Activated CD4-positive, alpha-beta memory T cell treated with anti-CD3 and anti-CD28 coated beads, Interleukin-2, amount 10 ng/mL, durations not matched to agents 7 days and 5 days (primary cell): ENCODE measurements at regions not wholly inside any gene's neighbourhood (a gene's known extent, or its start where the extent isn't known, plus 50 kb on each side); places are given as distances from the start of the nearest gene placed in this dataset.

Source experiments
- CTCF ChIA-PET: fragments of 350-600 bp; sonication (Branson Sonifier 250); formaldehyde crosslinking; loops from one replicate; lab custom pipeline; 2021; ENCODE audit warnings: antibody characterized with exemption, inconsistent platforms; lab: Charles Lee
- POLR2A ChIA-PET: fragments of 350-600 bp; sonication (Branson Sonifier 250); formaldehyde crosslinking; loops from one replicate; lab custom pipeline; 2021; ENCODE audit warnings: antibody characterized with exemption; lab: Charles Lee
- DNase-seq: peaks from one replicate; pipeline ENCODE4 v3.0.0-alpha.2; 2020
- H3K27ac Mint-ChIP-seq: one replicate; pipeline ENCODE4 v1.8.0; 2021; ENCODE audit warnings: mild to moderate bottlenecking, mixed read lengths
- H3K27me3 Mint-ChIP-seq: one replicate; pipeline ENCODE4 v1.8.0; 2021; ENCODE audit warnings: mixed read lengths
- H3K36me3 Mint-ChIP-seq: one replicate; pipeline ENCODE4 v1.8.0; 2021; ENCODE audit warnings: low read depth, mixed read lengths
- H3K4me1 Mint-ChIP-seq: one replicate; pipeline ENCODE4 v1.8.0; 2021; ENCODE audit warnings: mixed read lengths
- H3K4me3 Mint-ChIP-seq: one replicate; pipeline ENCODE4 v1.8.0; 2021; ENCODE audit warnings: mild to moderate bottlenecking, mixed read lengths
- H3K9me3 Mint-ChIP-seq: one replicate; pipeline ENCODE4 v1.8.0; 2021; ENCODE audit warnings: mixed read lengths

DNA sequence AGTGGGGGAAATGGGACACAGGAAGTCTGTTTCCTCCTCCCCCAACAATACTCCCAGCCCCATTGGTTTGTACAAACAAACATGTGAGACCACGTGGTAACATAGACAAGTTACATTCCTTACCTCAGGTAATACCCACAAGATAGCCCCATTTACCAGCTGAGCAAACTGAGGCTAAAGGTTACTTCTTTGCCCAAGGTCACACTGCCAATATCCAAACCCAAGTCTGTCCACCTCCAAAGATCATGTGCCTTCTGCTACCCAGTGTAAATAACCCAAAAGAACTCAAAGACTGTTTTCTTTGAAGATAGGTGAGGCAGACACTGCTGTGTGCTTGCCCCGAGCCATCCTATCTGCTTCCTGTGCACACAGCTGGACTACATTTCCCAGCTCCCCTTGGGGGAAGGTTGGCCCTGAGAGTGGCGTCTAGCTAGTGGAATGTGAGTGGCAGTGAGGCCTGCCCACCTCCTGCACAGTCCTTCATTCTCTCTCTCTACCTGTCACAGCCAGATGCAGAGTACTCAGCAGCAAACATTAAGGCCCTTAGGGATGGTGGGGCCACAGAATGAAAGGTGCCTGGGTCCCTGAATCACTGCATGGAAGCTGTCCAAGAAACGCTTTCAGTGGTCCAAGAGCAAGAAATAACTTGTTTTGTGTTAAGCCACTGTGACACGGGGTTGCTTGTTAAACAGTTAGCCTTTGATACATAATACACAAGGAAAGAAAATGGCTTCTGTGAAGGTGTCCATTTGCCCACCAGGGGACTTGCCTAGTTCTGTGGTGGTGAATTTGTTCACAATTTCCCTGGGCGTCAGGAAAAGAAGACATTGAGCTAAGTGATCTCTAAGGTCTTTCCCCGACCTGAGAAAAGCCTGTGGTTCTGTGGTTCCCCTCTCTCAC lies 257.7 kb upstream of the NFE2L3 start:
- Mint-ChIP-seq H3K27ac (peak overlapping the region; percentile 4), H3K9me3 (peaks cover 5% of the 10 kb centered on the region), H3K4me1 (peaks cover 28% of the 10 kb centered on the region), H3K36me3 (peaks cover 4% of the 10 kb centered on the region), H3K27me3 (peaks cover 8% of the 10 kb centered on the region), H3K4me3 (no peak overlapping the region)
- ChIA-PET CTCF (interaction anchor here (0.7 to 6.6 kb wide), 35 partner anchors 10 to 1286 kb away, joined by 3 to 74 read pairs (median 5); partner anchors contain the start of gene NFE2L3), POLR2A (interaction anchor here (0.5 to 2.6 kb wide), 7 partner anchors 14 to 471 kb away, joined by 3 to 7 read pairs (median 5); no protein-coding TSS in a partner anchor)
- DNase-seq = peak; percentile 42

- peak; percentile 62 for DNase-seq
- ChIA-PET CTCF (interaction anchor here (0.7 to 6.6 kb wide), 27 partner anchors 9 to 786 kb away, joined by 3 to 74 read pairs (median 5); partner anchors contain the start of genes CBX3 and NFE2L3), POLR2A (interaction anchor here (1.0 to 1.7 kb wide), 3 partner anchors 13 to 302 kb away, joined by 3 to 6 read pairs (median 6); no protein-coding TSS in a partner anchor)
- no peak overlapping the region for H3K4me3 Mint-ChIP-seq
- H3K4me1 Mint-ChIP-seq = peaks cover 28% of the 10 kb centered on the region
- no peak overlapping the region for H3K27ac Mint-ChIP-seq
- peaks cover 5% of the 10 kb centered on the region for H3K9me3 Mint-ChIP-seq
- H3K36me3 Mint-ChIP-seq = peaks cover 4% of the 10 kb centered on the region
- H3K27me3 Mint-ChIP-seq = peaks cover 4% of the 10 kb centered on the region
Observed at GRCh38 chr7:25894902-25895791, 256.9 kb upstream of the NFE2L3 start.

GRCh38 chr7:25895792-25896171 lies 256.2 kb upstream of the NFE2L3 start:
- DNase-seq = no peak
- H3K9me3 Mint-ChIP-seq = peaks cover 5% of the 10 kb centered on the region
- peaks cover 28% of the 10 kb centered on the region for H3K4me1 Mint-ChIP-seq
- no peak overlapping the region for H3K4me3 Mint-ChIP-seq
- CTCF ChIA-PET = interaction anchor here (0.9 to 6.6 kb wide), 24 partner anchors 9 to 786 kb away, joined by 3 to 74 read pairs (median 5); partner anchors contain the start of gene CBX3
- H3K27ac Mint-ChIP-seq = no peak overlapping the region
- peaks cover 4% of the 10 kb centered on the region for H3K27me3 Mint-ChIP-seq
- POLR2A ChIA-PET = interaction anchor here (1.0 kb wide), 1 partner anchor 305 kb away, joined by 3 read pairs; the partner anchor contains the start of gene CBX3
- peaks cover 4% of the 10 kb centered on the region for H3K36me3 Mint-ChIP-seq

GRCh38 chr7:25897261-25897782 lies 254.7 kb upstream of the NFE2L3 start:
- Mint-ChIP-seq H3K4me1 (peaks cover 28% of the 10 kb centered on the region), H3K4me3 (no peak overlapping the region), H3K9me3 (peaks cover 5% of the 10 kb centered on the region), H3K27ac (no peak overlapping the region), H3K36me3 (peaks cover 4% of the 10 kb centered on the region), H3K27me3 (peaks cover 4% of the 10 kb centered on the region)
- DNase-seq = no peak
- POLR2A ChIA-PET = no interaction called here
- CTCF ChIA-PET = interaction anchor here (0.7 to 6.6 kb wide), 11 partner anchors 35 to 784 kb away, joined by 3 to 74 read pairs (median 3); partner anchors contain the start of gene CBX3

GRCh38 chr7:25900245-25900644 lies 251.8 kb upstream of the NFE2L3 start:
- ChIA-PET CTCF (interaction anchor here (1.6 kb wide), 1 partner anchor 7 kb away, joined by 6 read pairs; no protein-coding TSS in a partner anchor), POLR2A (no interaction called here)
- H3K4me3 Mint-ChIP-seq = no peak overlapping the region
- no peak overlapping the region for H3K27ac Mint-ChIP-seq
- H3K27me3 Mint-ChIP-seq = peaks cover 7% of the 10 kb centered on the region
- no peak for DNase-seq
- no peaks in the 10 kb centered on the region for H3K36me3 Mint-ChIP-seq
- peaks cover 4% of the 10 kb centered on the region for H3K4me1 Mint-ChIP-seq
- H3K9me3 Mint-ChIP-seq = no peaks in the 10 kb centered on the region

DNA sequence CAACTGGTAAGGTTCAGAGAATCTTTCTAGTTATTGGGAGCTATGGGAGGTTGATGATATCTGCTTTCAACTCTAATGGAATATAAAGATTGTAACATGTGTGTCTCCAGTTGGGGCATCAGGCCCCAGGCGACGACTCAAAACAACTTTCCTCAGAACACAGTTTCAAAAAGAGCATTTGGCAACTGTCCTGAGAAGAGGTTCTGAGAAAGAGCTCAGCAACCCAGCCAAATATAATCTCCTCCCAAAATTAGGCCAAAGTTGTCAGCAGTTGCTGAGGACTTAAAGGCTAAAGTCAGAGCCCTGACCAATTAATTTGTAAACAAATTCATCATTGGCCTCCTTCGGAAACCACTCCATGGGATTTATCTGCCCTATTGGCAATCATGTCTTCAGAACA lies 251.1 kb upstream of the NFE2L3 start:
- Mint-ChIP-seq H3K4me1 (peaks cover 3% of the 10 kb centered on the region), H3K36me3 (no peaks in the 10 kb centered on the region), H3K4me3 (no peak overlapping the region), H3K27me3 (peaks cover 5% of the 10 kb centered on the region), H3K9me3 (no peaks in the 10 kb centered on the region), H3K27ac (no peak overlapping the region)
- no peak for DNase-seq
- ChIA-PET POLR2A (no interaction called here), CTCF (interaction anchor here (1.6 kb wide), 1 partner anchor 8 kb away, joined by 6 read pairs; no protein-coding TSS in a partner anchor)

DNA sequence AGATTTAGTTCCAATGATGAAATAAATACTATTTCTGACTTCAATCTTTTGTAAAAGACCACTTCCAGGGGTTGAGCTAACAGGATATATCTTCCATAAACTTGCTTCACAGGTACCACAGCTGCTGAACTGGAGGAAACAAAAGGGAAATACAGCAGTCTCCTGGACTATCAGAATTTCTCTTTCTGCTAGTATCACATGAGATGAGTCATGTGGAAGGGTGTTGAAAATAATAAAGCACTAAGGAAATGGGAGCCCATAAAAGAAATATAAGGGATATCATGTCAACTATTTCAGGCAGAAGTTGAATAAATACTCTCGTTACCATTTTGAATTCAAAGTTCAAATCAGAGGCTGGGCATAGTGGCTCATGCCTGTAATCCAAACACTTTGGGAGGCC lies 250.3 kb upstream of the NFE2L3 start:
- Mint-ChIP-seq H3K27ac (no peak overlapping the region), H3K4me3 (no peak overlapping the region), H3K4me1 (peaks cover 4% of the 10 kb centered on the region), H3K27me3 (peaks cover 3% of the 10 kb centered on the region), H3K36me3 (no peaks in the 10 kb centered on the region), H3K9me3 (no peaks in the 10 kb centered on the region)
- POLR2A ChIA-PET = no interaction called here
- CTCF ChIA-PET = interaction anchor here (1.6 kb wide), 1 partner anchor 9 kb away, joined by 6 read pairs; no protein-coding TSS in a partner anchor
- DNase-seq = no peak

GRCh38 chr7:25906003-25906402 lies 246.0 kb upstream of the NFE2L3 start:
- Mint-ChIP-seq H3K27me3 (peaks cover 3% of the 10 kb centered on the region), H3K4me3 (no peak overlapping the region), H3K4me1 (peaks cover 4% of the 10 kb centered on the region), H3K9me3 (no peaks in the 10 kb centered on the region), H3K27ac (no peak overlapping the region), H3K36me3 (no peaks in the 10 kb centered on the region)
- no peak for DNase-seq
- ChIA-PET POLR2A (no interaction called here), CTCF (interaction anchor here (1.7 to 3.1 kb wide), 2 partner anchors 10 to 13 kb away, joined by 4 to 8 read pairs; no protein-coding TSS in a partner anchor)

DNA sequence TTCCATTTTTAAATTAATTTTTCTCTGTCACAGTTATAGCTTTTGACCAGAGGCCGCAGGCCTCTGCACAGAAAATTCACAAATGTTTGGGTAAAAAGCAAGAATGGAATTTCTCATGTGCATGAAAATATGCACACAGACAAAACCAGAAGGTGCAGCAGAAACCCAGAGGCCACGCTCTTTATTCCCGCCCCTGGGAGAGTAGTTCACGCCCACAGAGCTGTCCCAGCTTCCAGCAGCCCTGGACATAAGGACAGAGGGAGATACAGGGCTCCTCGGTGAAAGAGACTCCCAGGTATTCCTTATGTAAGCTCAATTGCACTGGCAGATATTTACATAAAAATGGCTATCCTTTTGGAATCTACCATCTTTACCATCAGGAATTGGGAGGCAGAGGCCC lies 245.2 kb upstream of the NFE2L3 start:
- peaks cover 3% of the 10 kb centered on the region for H3K27me3 Mint-ChIP-seq
- POLR2A ChIA-PET = no interaction called here

DNA sequence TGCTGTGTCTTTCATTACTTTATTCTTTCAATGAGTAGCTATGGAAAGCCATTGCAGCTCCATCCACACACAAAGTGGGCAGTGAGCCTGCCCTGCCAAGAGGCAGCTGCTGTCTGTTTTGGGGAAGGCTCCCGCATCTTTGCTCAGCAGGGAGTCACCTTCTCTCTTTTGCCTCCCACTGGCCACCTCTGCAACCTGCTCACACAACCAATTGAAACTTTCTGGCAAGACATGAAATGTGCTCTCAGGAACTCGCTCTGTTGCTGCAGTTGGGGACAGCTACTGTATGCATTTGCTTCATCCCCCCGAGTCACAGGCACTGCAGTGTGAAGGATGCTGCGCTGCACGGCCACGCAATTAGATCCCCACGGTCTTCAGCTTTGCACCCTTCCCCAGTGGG lies 244.8 kb upstream of the NFE2L3 start:
- H3K27ac Mint-ChIP-seq = no peak overlapping the region
- peaks cover 3% of the 10 kb centered on the region for H3K27me3 Mint-ChIP-seq
- DNase-seq = no peak
- ChIA-PET POLR2A (interaction anchor here (1.0 kb wide), 1 partner anchor 13 kb away, joined by 3 read pairs; no protein-coding TSS in a partner anchor), CTCF (interaction anchor here (1.0 to 3.1 kb wide), 3 partner anchors 11 to 15 kb away, joined by 3 to 8 read pairs (median 4); no protein-coding TSS in a partner anchor)
- H3K36me3 Mint-ChIP-seq = no peaks in the 10 kb centered on the region
- H3K4me1 Mint-ChIP-seq = peaks cover 4% of the 10 kb centered on the region
- no peaks in the 10 kb centered on the region for H3K9me3 Mint-ChIP-seq
- H3K4me3 Mint-ChIP-seq = no peak overlapping the region

More for the DNA sequence above, 245.2 kb upstream of the NFE2L3 start:
- Mint-ChIP-seq H3K27ac (no peak overlapping the region), H3K4me3 (no peak overlapping the region), H3K4me1 (peaks cover 4% of the 10 kb centered on the region), H3K9me3 (no peaks in the 10 kb centered on the region), H3K36me3 (no peaks in the 10 kb centered on the region)
- no peak for DNase-seq
- CTCF ChIA-PET = interaction anchor here (1.7 to 3.1 kb wide), 2 partner anchors 11 to 14 kb away, joined by 4 to 8 read pairs; no protein-coding TSS in a partner anchor

GRCh38 chr7:25907731-25908130 lies 244.3 kb upstream of the NFE2L3 start:
- Mint-ChIP-seq H3K4me1 (peaks cover 4% of the 10 kb centered on the region), H3K9me3 (no peaks in the 10 kb centered on the region), H3K4me3 (no peak overlapping the region), H3K36me3 (no peaks in the 10 kb centered on the region), H3K27me3 (peaks cover 3% of the 10 kb centered on the region), H3K27ac (no peak overlapping the region)
- no peak for DNase-seq
- ChIA-PET CTCF (interaction anchor here (1.0 to 3.1 kb wide), 4 partner anchors 12 to 15 kb away, joined by 3 to 8 read pairs (median 4); no protein-coding TSS in a partner anchor), POLR2A (interaction anchor here (1.0 kb wide), 1 partner anchor 13 kb away, joined by 3 read pairs; no protein-coding TSS in a partner anchor)
